HG03558 (cell line): ENCODE measurements at regions not wholly inside any gene's neighbourhood (a gene's known extent, or its start where the extent isn't known, plus 50 kb on each side); places are given as distances from the start of the nearest gene placed in this dataset.
"Not testable (repeated sequence)": the region's sequence is repeated elsewhere in the genome, so short reads cannot be mapped to it uniquely, and the experiment has no call there.

Experiments used
- ATAC-seq: cut with Tn5 transposase; IDR thresholded peaks from one replicate; pipeline ENCODE4 v1.9.1; 2021; ENCODE audit warnings: moderate number of reproducible peaks; ENCODE audit not compliant: unreplicated experiment; ENCODE audit errors: extremely low read depth

DNA sequence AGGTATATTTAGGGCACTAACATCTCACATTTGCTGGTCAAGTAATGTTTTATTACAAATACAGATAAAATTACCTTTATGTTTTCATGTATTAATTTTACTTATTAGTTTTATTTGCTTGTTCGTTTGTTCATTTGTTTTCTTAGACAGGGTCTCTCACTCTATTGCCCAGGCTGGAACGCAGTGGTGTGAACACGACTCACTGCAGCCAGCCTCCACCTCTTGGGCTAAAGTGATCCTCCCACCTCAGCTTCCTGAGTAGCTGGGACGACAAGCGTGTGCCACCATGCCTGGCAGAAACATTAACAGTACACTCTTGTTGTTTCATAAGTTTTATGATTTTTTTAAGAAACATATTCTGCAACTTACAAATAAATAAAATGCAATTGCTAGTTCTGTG, 123.2 kb downstream of the ZNF608 start:
- no peak for ATAC-seq

DNA sequence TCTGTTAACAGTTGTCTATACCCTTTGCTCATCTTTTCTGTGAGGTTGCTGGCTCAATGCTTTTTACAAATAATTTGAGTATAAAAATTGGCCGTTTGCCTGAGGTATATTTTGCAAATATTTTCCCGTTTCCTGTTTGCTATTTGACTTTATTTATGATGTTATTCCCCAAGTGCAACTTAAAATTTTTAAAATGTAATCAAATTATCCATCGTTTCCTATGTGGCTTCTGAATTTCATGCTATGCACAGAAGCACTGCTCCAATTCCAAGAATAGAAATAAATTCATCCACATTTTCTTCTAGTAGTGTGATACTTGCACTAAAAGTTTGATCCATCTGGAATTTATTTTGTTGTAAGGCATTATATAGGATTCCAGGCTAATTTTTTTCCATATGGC, 123.6 kb downstream of the ZNF608 start:
- no peak for ATAC-seq

DNA sequence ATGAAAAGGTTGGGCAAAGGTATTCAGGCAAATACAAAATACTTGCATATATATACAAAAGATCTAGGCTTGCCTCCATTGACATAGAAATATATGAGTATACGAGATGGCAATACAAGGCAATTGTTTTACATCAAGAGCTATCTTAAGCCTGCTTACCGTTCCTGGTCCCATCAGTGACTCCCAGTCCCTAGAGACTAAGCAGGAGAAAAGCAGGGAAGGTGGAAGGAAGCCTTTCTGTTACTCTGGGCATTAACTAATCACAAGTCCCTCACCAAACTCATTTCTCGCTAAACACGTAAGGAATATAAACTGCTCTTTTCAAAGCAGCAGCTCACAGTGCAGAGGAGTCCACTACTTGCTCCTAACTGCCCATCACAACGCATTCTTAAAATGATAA, 125.2 kb downstream of the ZNF608 start:
- ATAC-seq, result no peak

DNA sequence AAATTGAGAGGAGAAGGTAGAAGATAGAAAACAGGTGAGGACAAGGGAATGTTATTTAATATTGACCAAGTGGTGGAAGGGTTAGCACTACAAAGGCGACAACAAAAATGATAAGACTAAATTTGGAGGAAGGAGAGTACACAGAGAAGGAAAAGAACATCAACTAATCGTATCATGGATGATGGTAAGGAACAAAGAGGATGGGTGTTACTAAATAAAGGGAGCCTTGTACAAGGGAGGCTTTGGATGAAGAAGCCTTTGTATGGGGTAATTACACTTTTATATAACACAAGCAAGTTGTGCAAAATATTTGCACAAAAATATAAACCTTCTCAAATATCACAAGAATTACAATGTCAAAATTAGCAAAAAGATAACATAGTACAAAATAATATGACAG, 125.7 kb downstream of the ZNF608 start:
- ATAC-seq, result no peak

DNA sequence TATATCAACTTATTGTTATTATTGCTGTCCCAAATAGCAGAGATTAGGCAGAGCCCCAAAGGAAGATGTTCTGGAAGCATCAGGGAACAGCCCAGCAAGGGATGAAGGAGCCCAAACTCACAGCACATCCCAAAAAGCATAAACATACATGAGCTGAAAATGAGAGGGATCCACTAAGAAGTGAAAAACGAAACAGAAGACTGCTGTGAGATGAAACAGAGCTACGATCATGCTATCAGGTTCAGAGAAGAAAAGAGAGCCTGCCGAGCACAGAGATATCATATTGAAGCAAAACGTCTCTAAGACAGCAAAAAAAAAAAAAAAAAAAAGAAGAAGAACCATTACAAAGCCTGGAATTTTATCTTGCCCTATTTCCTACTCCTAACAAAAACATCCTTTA, 127.3 kb downstream of the ZNF608 start:
- ATAC-seq, result no peak

DNA sequence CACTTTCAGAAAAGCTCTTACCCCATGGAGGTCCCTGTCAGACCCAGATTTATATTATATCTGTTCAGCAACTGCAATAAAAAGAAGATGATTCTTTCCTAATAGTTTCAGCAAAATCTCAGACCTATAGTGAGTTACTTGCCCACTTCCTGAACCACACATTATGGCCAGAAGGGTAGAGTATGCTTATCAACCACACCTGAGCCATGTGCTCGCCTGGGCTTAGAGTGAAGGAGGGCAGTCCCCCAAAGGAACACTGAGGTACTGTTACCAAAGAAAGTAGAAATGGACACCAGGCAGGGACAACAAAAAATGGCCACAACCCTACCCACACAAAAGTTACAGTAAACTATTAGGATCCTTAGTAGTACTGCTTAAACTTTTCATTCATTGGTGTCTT, 128.7 kb downstream of the ZNF608 start:
- no peak for ATAC-seq

DNA sequence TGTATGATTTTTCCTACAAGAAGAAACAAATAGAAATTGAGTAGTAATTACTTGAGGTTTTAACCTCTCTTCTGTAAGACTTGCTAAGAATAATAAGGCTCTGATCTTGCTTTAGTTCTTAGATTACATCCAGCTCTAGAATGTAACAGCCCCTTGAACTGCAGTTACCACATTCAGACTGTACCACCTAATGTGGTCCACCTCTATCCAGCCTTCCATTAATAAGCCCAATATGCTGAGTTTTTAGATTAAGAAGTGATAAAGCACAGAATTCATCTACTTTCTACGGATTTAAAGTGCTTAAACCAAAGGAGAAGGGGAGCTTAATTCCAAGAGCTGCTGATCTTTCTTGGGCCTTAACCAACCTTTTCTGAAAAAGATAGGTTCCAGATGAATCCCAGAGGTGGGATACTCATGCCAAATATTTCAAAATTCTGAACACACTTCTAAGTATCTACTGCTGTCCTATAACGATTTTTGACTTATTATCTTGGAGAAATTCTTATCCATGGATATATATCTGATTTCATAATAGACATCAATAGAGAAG, 131.5 kb downstream of the ZNF608 start:
- no peak for ATAC-seq

DNA sequence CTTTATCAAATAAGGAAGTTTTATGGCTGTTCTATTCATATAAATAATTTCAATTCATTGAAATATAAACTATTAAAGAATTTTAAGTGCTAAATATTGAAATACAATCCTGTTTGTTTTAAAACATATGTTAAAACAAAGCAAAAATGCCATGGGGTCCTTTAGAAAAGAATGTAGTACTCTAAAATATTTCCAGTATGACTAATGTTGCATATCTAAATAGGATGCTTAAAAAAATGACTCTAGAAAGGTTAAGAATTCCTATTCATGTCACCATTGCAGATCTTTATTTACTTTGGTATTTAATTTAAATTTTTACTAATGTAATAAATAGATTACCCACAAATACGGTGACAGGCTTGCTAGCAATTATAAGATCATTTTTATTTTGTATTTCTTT, 132.3 kb downstream of the ZNF608 start:
- ATAC-seq, result no peak

DNA sequence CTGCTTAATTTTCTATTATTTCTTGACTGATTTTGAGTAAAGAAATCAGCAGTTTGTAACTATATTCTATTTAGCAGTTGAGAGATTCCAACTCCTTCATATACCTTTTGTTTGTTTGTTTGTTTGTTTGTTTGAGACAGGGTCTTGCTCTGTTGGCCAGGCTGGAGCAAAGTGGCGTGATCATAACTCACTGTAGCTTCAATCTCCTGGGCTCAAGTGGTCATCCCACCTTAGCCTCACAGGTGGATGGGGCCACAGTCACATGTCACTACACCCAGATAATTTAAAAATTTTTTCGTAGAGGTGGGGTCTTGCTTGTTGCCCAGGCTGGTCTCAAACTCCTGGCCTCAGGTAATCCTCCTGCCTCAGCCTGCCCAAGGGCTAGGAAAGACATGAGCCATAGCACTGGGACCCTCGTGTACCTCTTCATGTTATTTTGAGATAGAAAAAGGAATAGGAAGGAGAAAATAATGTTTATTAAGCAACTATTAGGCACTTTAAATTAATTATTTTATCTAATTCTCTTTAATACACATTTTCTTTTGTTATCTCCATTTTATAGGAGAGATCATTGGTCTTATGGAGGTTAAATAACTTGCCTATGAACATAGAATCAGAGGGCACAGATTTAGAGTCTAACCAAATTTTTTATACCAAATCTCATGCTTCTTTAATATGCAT, 133.0 kb downstream of the ZNF608 start:
- no peak for ATAC-seq

DNA sequence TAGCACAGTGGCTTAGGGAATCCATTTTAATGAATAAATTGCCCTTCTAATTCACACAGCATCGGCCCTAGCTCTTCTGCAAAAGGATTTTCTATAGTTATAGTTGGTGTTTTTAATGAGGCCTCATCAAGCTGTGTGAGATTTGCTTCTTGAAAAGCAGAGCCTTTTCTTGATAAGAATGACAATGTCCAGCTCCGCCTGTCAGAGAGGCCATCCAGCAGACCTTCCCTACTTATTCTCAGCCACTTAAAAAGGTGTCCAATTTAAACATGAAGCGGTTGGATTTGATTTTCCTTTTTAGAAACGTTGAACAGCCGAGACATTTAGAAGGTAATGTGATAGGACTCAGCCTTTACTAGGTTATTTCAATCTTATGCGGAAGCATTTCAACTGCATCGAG, 134.4 kb downstream of the ZNF608 start:
- ATAC-seq, result no peak

DNA sequence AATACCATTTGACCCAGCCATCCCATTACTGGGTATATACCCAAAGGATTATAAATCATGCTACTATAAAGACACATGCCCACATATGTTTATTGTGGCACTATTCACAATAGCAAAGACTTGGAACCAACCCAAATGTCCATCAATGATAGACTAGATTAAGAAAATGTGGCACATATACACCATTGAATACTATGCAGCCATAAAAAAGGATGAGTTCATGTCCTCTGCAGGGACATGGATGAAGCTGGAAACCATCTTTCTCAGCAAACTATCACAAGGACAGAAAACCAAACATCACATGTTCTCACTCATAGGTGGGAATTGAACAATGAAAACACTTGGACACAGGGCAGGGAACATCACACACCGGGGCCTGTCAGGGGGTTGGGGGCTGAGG, 135.2 kb downstream of the ZNF608 start:
- ATAC-seq, result not testable (repeated sequence)

DNA sequence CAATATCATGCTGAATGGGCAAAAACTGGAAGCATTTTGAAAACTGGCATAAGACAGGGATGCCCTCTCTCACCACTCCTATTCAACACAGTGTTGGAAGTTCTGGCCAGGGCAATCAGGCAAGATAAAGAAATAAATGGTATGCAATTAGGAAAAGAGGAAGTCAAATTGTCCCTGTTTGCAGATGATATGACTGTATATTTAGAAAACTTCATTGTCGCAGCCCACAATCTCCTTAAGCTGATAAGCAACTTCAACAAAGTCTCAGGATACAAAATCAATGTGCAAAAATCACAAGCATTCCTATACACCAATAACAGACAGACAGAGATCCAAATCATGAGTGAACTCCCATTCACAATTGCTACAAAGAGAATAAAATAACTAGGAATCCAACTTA, 136.8 kb downstream of the ZNF608 start:
- not testable (repeated sequence) for ATAC-seq

DNA sequence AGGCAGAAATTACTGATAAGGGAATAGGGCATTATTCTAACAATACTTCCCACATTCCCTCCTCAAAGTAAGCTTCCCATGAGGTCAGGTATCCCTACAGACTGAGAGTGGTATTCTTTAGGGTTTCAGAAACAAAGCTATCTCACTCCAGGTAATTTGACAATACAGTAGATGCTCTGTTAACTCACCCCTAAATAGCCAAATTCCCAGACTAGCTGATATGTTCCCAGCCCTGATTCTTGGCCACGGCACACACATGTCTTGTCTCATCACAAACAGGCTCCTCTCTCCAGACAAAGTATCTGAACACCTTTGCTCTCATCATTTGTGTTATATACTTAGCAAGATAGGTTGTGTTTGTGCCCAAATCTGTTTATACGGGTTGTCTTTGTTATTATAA, 139.9 kb downstream of the ZNF608 start:
- no peak for ATAC-seq

DNA sequence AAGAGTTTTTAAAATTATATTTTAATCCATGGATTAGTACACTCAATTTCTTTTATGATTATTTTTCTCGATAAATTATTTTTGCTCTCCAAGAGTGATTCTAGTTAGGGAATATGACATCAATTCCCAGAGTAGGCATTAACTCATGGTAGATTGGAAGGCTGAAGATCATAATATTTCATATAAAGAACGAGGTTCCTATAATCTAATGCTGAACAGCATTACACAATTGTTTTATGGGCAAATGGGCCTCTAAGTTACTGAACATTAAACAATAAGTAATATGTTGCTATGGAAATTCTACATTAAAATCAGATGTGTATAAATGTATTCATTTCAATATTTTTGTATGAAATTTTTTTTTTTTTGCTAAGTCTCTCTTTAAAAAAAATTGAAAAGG, 140.3 kb downstream of the ZNF608 start:
- no peak for ATAC-seq

DNA sequence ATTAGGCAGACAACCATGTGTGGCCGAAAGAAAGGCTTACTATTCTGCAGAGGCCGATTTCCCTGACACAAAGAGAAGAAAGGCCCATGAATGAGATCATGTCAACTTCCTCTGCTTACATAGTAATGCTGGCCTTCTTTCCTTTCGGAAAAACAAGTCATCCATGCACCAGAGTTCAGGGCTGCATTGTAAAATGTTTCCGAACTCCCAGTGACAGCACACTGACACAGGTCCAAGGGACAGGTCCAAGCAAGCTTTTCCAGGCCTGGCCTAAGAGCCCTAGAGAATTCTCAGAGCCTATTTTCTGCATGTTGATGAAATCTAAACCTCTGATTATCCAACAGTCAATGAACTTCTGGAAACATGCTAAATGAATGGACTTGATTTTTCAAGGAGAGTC, 140.9 kb downstream of the ZNF608 start:
- ATAC-seq, result no peak

DNA sequence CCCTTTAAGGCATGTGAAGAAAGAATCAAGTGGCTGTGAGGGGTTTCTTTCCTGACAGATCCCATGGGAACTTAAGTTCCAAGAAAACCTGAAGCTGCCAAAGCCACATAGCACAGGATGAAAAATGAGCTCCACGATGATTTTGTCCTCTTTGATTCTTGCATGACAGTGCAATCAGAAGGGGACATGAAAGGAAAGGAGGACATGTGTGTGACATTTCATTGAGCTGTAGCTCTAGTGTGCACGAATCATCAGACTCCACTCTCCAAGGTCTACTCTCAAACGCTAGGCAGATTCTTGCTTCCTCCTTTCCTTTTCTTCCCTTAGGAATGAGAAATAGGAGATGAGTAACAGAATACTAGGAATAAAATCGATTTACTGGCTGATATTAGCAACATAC, 142.0 kb downstream of the ZNF608 start:
- no peak for ATAC-seq

DNA sequence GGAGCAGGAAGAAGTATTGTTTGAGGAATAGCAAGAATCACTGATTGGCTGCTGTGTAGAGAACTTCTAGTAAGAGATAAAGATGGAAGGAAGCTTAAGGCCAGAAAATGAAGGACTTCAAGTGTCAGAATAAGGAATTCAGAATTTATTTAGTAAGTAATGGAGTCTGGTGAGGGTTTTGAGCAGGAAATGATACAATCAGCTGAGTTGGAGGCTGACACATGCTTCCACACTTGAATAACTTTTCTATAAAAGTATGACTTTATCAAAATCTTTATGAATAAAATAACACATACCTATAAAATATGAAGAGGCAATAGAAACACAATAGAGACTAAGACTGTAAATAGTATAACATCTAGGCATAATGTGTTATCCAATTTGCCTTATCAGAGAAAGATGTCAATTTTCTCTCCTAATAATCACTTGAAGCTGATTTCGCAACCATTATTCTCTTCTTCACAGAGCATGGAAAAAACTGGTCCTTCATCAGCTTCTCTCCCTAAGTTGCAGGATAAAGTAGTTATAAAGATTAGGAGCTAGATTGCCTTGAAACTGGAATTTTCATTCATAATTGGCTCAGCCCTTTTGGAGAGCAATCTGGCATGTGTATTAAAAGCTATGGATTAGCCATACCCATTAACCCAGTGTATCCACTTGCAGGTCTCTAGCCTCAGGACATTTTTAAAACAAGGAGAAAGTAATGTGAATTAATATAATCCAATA, 143.4 kb downstream of the ZNF608 start:
- ATAC-seq, result no peak

DNA sequence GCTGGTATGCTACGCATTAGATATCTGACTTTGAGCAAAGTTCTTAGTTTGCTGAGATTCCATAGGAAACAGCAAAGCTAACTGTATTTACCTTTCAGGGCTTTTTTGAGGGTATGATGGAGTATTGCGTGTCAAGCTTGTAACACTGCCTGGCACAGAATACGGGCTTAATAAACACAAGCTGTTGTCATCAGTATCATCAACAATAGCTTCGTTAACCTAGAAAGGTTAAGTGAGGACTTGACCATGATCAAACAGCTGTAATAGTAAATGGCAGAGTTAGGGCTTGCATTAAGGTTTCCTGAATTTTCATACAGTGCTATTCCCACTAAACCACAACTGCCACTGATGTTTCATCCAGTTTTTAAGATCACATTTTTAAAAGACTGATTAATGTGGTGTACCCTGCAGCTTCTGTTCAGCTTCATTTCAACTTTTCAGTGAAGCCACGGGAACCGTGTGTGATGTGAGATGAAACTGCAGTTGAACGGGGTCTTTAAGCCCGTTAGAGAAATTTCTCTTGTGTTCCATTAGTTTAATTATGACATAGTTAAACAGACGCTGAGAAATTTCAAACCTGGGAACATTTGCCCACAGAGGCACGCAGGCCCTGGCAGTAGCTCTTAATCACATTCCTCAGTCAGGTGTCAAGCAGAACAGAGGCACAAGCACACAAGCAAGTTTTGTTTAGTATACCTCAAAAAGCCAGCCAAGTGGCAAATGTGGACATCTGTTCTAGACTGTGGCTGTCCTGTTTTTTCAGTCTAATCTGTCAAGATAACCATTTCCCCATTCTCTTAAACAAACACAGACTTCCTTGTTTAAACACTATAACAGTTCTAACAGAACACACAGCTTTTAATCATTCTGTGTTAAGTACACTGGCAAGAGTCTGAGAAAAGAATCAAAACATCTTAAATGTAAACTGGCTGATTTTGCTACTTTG, 147.1 kb downstream of the ZNF608 start:
- no peak for ATAC-seq

DNA sequence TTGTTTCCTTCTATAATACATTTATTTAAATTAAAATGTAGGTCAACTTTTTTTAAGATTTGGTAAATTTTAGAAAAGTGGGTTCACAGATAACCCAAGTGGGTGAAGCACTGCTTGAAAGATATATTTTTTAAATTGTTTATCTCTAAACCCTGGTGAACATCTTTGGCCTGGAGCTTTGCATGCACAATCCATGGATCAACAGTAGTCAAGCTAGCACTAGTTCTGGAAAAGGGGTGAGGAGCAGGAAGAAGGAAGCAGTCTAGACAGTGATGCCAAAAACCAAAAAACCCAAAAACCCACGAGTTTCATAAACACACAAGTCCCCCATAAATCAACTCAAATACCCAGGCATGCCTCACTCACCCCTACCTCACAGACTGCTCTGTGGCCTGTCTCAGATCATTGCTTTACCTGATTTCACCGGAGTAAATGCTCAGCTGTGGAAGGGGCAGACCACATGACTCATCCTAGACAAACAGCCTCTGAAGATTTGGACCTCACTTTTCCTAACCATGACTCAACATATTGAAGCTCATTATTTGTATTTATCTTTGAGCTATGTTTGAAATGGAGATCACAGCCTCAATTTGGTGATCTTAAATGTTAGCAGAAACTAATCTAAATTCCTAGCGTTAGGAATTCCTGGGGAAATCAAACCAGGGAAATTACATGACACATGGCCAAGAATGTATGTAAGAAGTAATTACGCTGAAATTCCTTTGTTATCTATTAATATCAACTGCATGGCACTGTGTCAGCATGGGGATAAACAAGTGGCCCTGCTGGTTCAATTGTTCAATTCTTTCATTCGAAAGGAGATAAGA, 149.6 kb downstream of the ZNF608 start:
- no peak for ATAC-seq

DNA sequence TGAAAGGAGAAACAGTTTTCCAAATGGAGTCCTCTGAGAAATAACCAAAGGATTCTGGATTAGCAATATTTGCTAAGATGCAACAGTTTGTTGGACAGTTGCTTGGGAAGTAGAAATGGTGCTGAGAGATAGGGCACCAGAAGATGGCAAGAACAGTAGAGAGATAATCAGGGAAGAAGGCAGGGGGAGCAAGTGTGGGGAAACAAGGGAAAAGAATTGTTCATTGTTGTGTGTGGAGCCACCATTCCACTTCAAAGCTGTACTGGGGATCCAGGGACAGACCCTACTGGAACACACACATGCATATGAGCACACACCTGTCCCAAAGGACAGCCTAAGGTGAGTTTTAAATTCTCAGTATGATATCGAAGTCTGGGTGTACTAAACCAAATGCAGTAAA, 152.5 kb downstream of the ZNF608 start:
- ATAC-seq, result no peak
